Adrenal gland (tissue), 9 donors: ENCODE measurements at regions not wholly inside any gene's neighbourhood (a gene's known extent, or its start where the extent isn't known, plus 50 kb on each side); places are given as distances from the start of the nearest gene placed in this dataset.

Experiments
- DNase-seq, 7 donors: peaks; one replicate each; pipeline ENCODE4 v3.0.0-alpha.2; 2019 to 2020
- H3K27ac ChIP-seq, 5 donors: fragments of 200-600 bp; sonication (generic) in 4 of 5; 1 replicate in 3 of 5; 2 replicates in 2 of 5; pipeline versions ENCODE4 v1.5.1 to v1.8.0; 2016 to 2020; ENCODE audit warnings: mild to moderate bottlenecking in 1 of 5
- H3K27me3 ChIP-seq: fragments of 200-600 bp; 2 replicates; pipeline ENCODE4 v1.8.0; 2021
- H3K36me3 ChIP-seq, 2 donors: fragments of 200-600 bp; replicated peaks in 1 of 2; 1 replicate in 1 of 2; 2 replicates in 1 of 2; pipeline versions ENCODE4 v1.5.1 to v1.8.0; 2018 to 2022
- H3K4me1 ChIP-seq, 2 donors: fragments of 200-600 bp; replicated peaks in 1 of 2; 1 replicate in 1 of 2; 2 replicates in 1 of 2; pipeline versions ENCODE4 v1.5.1 to v1.8.0; 2018 to 2021
- H3K4me3 ChIP-seq, 4 donors: fragments of 200-600 bp; sonication (generic) in 3 of 4; one replicate each; pipeline ENCODE4 v1.5.1; 2016 to 2018
- H3K9me3 ChIP-seq, 3 donors: fragments of 200-600 bp; sonication (generic) in 1 of 3; replicated peaks in 1 of 3; 1 replicate in 2 of 3; 2 replicates in 1 of 3; pipeline versions ENCODE4 v1.5.1 to v1.8.0; 2016 to 2021
- POLR2A ChIP-seq, 2 donors: fragments of 450-650 bp; IDR thresholded peaks; one replicate each; pipeline ENCODE4 v1.6.1; 2017; ENCODE audit warnings: antibody characterized with exemption in 2 of 2, mild to moderate bottlenecking in 2 of 2, moderate library complexity in 1 of 2
- WGBS, 4 donors: extraction: QIAGEN DNeasy Blood & Tissue Kit in 2 of 4; methylation state at CpG; one replicate each; pipeline versions ENCODE4 v1.1.5 to v1.1.7; 2013 to 2017; 5-methylcytosine and 5-hydroxymethylcytosine counted together
- intact Hi-C, 2 donors: fragments of 100-400 bp; cut with DNase I; formaldehyde crosslinking; loops; one replicate each; pipeline versions ENCODE4 v1.14.1 to v1.15.0; 2022 to 2023
- TF ChIP-seq, protein P1 (sequence below), 6 experiments: fragments of 450-650 bp in 4 of 6; fragments of 200-600 bp in 2 of 6; sonication (generic) in 1 of 6; IDR thresholded peaks; 1 replicate in 5 of 6; 2 replicates in 1 of 6; pipeline versions ENCODE4 v1.5.1 to v1.8.0; 2016 to 2021; ENCODE audit warnings: antibody characterized with exemption in 6 of 6, mild to moderate bottlenecking in 2 of 6, moderate library complexity in 1 of 6
- donor health status: healthy with polysubstance abuse.
- donor health status: Bipolar disorder and iron deficiency.
- donor health status: DM: yes; HTN: yes; CAD: no.
- donor health status: DM: no; HTN: no; CAD: no.
- donor health status: DM: no; HTN: no; CAD: no.

DNA sequence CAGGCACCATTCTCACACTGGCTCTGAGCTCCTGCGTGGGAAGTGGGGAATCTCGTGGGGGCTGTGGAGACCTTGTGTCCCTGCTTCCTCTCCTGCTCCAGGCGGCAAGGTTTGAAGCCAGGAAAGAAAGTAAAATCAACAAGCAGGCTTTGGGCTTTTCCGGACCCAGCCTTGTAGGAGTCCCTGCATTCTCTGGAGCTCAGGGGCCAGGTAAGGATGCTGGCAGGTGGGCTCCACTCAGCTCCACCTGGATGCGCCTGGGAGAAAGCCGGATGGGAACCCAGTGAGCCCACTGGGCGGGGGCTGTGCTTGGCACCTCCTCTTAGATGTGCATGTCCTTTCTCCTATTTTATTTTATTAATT, 362.5 kb downstream of the SEC14L1 start:
- H3K9me3 ChIP-seq, result no peaks in the 10 kb centered on the region
- H3K27ac ChIP-seq, result no peak overlapping the region
- 85 to 93% (median 88%) methylated on average over 6 to 7 of the region's 7 CpGs for WGBS, 4 donors
- H3K36me3 ChIP-seq, result peaks cover 0 to 18% of the 10 kb centered on the region in 2 donors
- intact Hi-C loops, result no loop called here
- no peaks in the 10 kb centered on the region for H3K4me1 ChIP-seq
- peak in 2 of 7 donors; percentile 18 to 42 for DNase-seq
- no peaks in the 10 kb centered on the region for H3K27me3 ChIP-seq
- no peak overlapping the region for H3K4me3 ChIP-seq
- TF ChIP-seq, protein P1, sequence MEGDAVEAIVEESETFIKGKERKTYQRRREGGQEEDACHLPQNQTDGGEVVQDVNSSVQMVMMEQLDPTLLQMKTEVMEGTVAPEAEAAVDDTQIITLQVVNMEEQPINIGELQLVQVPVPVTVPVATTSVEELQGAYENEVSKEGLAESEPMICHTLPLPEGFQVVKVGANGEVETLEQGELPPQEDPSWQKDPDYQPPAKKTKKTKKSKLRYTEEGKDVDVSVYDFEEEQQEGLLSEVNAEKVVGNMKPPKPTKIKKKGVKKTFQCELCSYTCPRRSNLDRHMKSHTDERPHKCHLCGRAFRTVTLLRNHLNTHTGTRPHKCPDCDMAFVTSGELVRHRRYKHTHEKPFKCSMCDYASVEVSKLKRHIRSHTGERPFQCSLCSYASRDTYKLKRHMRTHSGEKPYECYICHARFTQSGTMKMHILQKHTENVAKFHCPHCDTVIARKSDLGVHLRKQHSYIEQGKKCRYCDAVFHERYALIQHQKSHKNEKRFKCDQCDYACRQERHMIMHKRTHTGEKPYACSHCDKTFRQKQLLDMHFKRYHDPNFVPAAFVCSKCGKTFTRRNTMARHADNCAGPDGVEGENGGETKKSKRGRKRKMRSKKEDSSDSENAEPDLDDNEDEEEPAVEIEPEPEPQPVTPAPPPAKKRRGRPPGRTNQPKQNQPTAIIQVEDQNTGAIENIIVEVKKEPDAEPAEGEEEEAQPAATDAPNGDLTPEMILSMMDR (IDR thresholded peaks at IDR 0.05), result no peak
- no peak for TF ChIP-seq POLR2A (IDR thresholded peaks at IDR 0.05)

DNA sequence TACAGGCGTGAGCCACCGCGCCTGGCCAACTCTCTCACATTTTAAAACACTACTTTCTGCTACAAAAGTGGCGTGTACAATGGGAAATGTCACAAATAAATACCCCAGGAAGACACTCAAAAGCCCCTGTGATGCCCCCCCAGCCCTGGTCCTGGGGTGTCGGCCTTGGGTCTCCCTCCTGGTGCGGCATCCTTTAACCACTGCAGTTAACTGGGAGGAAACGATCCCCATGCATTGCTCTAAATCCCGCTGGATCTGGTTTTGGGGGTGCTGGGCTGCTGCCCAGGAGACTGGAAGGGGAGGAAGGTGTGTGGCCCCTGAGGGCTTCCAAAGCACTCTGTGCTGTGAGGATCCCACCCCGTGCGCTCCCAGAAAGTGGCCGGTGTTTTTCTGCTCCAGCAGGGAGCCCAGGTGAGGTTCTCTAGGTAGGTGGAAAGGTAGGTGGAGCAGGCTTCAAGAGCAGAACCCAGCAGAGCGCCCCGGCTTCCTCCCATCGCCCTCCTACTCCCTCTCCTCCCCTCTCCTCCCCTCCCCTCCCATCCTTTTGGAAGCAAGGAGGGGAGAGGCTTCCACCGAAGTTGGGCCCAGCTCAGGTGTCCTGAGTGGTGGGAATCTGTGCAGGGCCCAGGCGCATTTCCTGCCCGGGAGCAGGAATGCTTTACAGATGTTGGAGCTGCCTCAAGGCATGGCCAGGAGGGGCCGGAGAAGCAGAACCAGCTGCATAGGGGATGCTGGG, 363.3 kb downstream of the SEC14L1 start:
- Histone ChIP-seq H3K9me3 (no peaks in the 10 kb centered on the region), H3K27me3 (no peaks in the 10 kb centered on the region), H3K4me1 (no peaks in the 10 kb centered on the region), H3K36me3 (peaks cover 0 to 13% of the 10 kb centered on the region in 2 donors), H3K4me3 (no peak overlapping the region), H3K27ac (no peak overlapping the region)
- WGBS, 4 donors, result 84 to 92% (median 88%) methylated on average over 15 to 18 of the region's 18 CpGs
- no peak for TF ChIP-seq POLR2A (IDR thresholded peaks at IDR 0.05)
- TF ChIP-seq, protein P1 (IDR thresholded peaks at IDR 0.05), result no peak
- peak in 2 of 7 donors; percentile 14 to 42 for DNase-seq
- intact Hi-C loops, result no loop called here

DNA sequence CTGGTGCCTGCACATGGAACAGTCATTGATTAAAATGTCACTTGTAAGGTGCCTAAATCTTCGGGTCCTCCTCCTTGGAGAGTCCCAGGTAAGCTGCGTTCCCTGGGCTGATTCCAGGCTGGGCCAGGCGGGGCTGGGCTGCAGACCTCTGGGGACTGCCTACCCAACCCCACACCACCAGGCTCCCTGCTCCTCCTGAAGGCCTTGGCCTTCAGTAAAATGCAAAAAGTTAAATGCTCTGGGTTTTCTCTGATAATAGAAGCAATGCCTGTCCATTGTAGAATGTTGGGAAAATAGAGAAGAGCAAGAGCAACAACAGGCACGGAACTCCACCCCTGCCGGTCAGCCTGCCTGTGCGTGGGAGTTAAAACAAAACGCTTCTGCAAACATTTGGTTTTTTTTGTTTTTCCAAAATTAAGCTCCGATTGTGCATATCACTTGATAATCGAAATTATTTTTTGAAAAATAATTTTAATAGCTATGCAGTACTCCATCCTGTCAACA, 363.9 kb downstream of the SEC14L1 start:
- no peak overlapping the region for H3K4me3 ChIP-seq
- DNase-seq, result no peak
- WGBS, 4 donors, result 49 to 62% (median 54%) methylated on average over 8 to 9 of the region's 9 CpGs
- H3K27ac ChIP-seq, result no peak overlapping the region
- intact Hi-C loops, result no loop called here
- H3K9me3 ChIP-seq, result no peaks in the 10 kb centered on the region
- H3K27me3 ChIP-seq, result no peaks in the 10 kb centered on the region
- H3K36me3 ChIP-seq, result peaks cover 0 to 9% of the 10 kb centered on the region in 2 donors
- TF ChIP-seq POLR2A (IDR thresholded peaks at IDR 0.05), result no peak
- TF ChIP-seq, protein P1 (IDR thresholded peaks at IDR 0.05), result no peak
- no peaks in the 10 kb centered on the region for H3K4me1 ChIP-seq

DNA sequence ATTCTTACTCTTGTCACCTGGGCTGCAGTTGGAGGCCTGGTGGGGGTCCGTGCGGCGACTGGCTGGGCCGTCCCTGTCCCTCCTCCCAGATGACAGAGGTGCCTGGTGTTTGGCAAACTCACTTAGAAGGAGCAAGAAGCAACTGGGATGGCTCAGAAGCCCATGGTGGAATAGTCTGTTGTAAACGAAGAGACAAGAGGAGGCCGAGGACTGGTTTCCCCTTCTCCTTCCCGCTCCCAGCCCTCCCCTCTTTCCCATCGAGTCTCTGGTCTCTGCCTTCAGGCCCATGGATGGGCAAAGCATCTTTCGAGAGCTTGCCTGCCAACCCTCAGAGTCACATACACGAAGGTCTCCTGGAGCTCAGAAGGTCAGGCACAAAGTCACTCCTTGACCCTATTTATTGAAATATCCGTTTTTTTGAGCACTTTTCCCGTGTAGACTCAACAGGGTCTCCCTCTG, 364.4 kb downstream of the SEC14L1 start:
- 73 to 80% (median 78%) methylated on average over 12 of the region's 12 CpGs for WGBS, 4 donors
- TF ChIP-seq, protein P1 (IDR thresholded peaks at IDR 0.05), result no peak
- no peak for TF ChIP-seq POLR2A (IDR thresholded peaks at IDR 0.05)
- intact Hi-C loops, result no loop called here
- Histone ChIP-seq H3K4me3 (no peak overlapping the region), H3K27ac (no peak overlapping the region), H3K9me3 (no peaks in the 10 kb centered on the region), H3K27me3 (no peaks in the 10 kb centered on the region), H3K4me1 (no peaks in the 10 kb centered on the region), H3K36me3 (peaks cover 0 to 5% of the 10 kb centered on the region in 2 donors)
- DNase-seq, result peak in 1 of 7 donors; percentile 46
